ENCODE measurements at regions not wholly inside any gene's neighbourhood (a gene's known extent, or its start where the extent isn't known, plus 50 kb on each side); places are given as distances from the start of the nearest gene placed in this dataset.
A peak's percentile ranks its signal among the peaks of the same experiment; 100 is the strongest.

DNA sequence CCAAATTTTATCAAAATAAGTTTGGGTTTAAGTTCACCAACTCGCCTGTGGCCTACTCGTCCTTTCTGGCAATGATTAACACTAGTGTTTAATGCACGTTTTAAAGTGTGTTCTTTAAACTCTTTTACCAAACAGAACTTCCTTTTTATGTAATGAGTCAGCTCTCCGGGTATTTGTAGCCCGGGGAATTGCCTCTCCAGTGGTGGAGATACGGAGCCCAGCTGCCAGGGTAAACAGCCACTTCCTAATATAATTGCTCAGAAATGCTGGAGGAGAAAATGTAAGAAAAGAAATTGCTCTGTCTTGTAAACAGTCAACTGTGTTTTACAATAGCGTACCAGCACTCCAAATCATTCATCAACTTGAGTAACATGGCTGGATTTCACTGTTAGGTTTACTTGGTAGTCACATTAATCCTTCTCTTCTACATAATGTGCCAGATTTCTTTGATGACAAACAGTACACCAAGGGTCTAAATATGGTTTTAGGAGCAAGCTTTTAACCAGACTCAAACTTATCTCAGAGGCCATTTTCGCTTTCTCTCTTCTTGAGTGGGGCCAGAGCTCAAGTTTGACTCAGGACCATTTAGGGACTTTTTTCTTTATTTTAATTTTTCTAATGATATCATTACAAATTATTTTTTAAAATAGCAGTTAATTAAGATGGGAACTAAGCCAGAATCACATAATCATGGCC is 101.2 kb upstream of the SLC38A2 start:
- no peaks in the 10 kb centered on the region for H3K9me3 ChIP-seq (ENCODE audit: insufficient read depth in 2 of 2, low read depth in 1 of 2, low read length in 1 of 2)
- H3K18ac ChIP-seq (ENCODE audit: extremely low read depth, low read length) = 0 out of 2 replicates have a peak overlapping the region, but pooled peaks have one; percentile 51
- no peak overlapping the region for H4K5ac ChIP-seq (ENCODE audit: insufficient read length, low read depth, low read length)
- POLR2A ChIA-PET (ENCODE audit: partially characterized antibody) = interaction anchor here (0.7 to 1.1 kb wide), 2 partner anchors 101 to 204 kb away, joined by 3 read pairs; partner anchors contain the start of gene SLC38A2
- H4K8ac ChIP-seq (ENCODE audit: extremely low read depth, insufficient read depth, low read length) = no peak overlapping the region
- no peak overlapping the region for H2AK5ac ChIP-seq (ENCODE audit: low read depth, low read length)
- no peak overlapping the region for H2BK20ac ChIP-seq (ENCODE audit: low read length)
- no peak overlapping the region for H2BK120ac ChIP-seq (replicated peaks; ENCODE audit: low read depth, low read length)
- FAIRE-seq = no peak
- no peak overlapping the region for H3K9ac ChIP-seq (replicated peaks in 1 of 4; ENCODE audit: extremely low read depth in 1 of 4, low read depth in 3 of 4, low read length in 3 of 4)
- CTCF ChIA-PET (ENCODE audit: partially characterized antibody) = interaction anchor here (1.1 kb wide), 1 partner anchor 188 kb away, joined by 5 read pairs; no protein-coding TSS in a partner anchor
- H3K27ac ChIP-seq (ENCODE audit: low read depth, low read length) = no peak overlapping the region
- WGBS, 2 experiments (ENCODE audit: extremely low coverage in 1 of 2, insufficient coverage in 1 of 2, insufficient read length in 1 of 2, insufficient replicate concordance in 2 of 2, low coverage in 1 of 2, low lambda C conversion rate in 2 of 2, missing lambda C conversion rate in 1 of 2) = 71% methylated on average over 8 of the region's 8 CpGs; no CpG with 5 or more reads in 1 of the 2 experiments
- H3K4me1 ChIP-seq (replicated peaks in 1 of 4; ENCODE audit: control insufficient read depth in 3 of 4, insufficient read depth in 4 of 4, low read length in 3 of 4) = peaks cover 0 to 5% (median 2%) of the 10 kb centered on the region in 4 experiments; a peak in 3 of 7 replicates
- no peaks in the 10 kb centered on the region for H3K36me3 ChIP-seq (ENCODE audit: control insufficient read depth in 2 of 4, insufficient read depth in 4 of 4, low read length in 3 of 4)
- H3K14ac ChIP-seq (ENCODE audit: insufficient read length) = no peak overlapping the region
- no peak overlapping the region for H3K56ac ChIP-seq (replicated peaks; ENCODE audit: insufficient read length, low read depth, low read length)
- no peaks in the 10 kb centered on the region for H4K20me1 ChIP-seq (replicated peaks in 1 of 2; ENCODE audit: control insufficient read depth in 1 of 2, insufficient read depth in 2 of 2, low read length in 2 of 2)
- H3K23me2 ChIP-seq (ENCODE audit: low read depth, low read length) = no peaks in the 10 kb centered on the region
- H3K23ac ChIP-seq (ENCODE audit: insufficient read length) = no peak overlapping the region
- DNase-seq (ENCODE audit: low read depth in 1 of 2, low spot score in 2 of 2) = no peak
- no peak overlapping the region for H3K4me3 ChIP-seq (ENCODE audit: extremely low read depth in 1 of 4, insufficient read depth in 2 of 4, low read depth in 3 of 4, low read length in 4 of 4)
- no peaks in the 10 kb centered on the region for H3K79me1 ChIP-seq (ENCODE audit: low read depth, low read length)
- no peaks in the 10 kb centered on the region for H3K27me3 ChIP-seq (replicated peaks in 1 of 4; ENCODE audit: control insufficient read depth in 3 of 4, extremely low read depth in 1 of 4, insufficient read depth in 3 of 4, low read length in 3 of 4)
- H2AFZ ChIP-seq (ENCODE audit: low read length) = peak overlapping the region; percentile 47; the same call in 1 of the 2 replicates
- H3K4ac ChIP-seq (replicated peaks; ENCODE audit: insufficient read length, low read depth, low read length) = no peak overlapping the region
- no peaks in the 10 kb centered on the region for H3K79me2 ChIP-seq (ENCODE audit: control insufficient read depth in 1 of 2, insufficient read depth in 2 of 2, low read length in 2 of 2)
- H2BK15ac ChIP-seq (ENCODE audit: low read length) = no peak overlapping the region
- no peak overlapping the region for H2BK12ac ChIP-seq (ENCODE audit: low read depth, low read length)
- no peak overlapping the region for H2BK5ac ChIP-seq (ENCODE audit: low read depth, low read length)
- no peak overlapping the region for H3K4me2 ChIP-seq (ENCODE audit: insufficient read depth in 1 of 2, low read depth in 2 of 2, low read length in 2 of 2)
- no peak overlapping the region for H4K91ac ChIP-seq (replicated peaks; ENCODE audit: insufficient read length, low read length)
- TF ChIP-seq SP1 (IDR thresholded peaks at IDR 0.05; ENCODE audit: low read depth, low read length) (no peak), NANOG (IDR thresholded peaks at IDR 0.05; ENCODE audit: insufficient read depth, low read depth, low read length, poor library complexity, severe bottlenecking) (no peak), CBX8 (IDR thresholded peaks at IDR 0.05; ENCODE audit: borderline replicate concordance, low read depth, low read length) (no peak), TAF1 (IDR thresholded peaks at IDR 0.05; ENCODE audit: low read depth, low read length) (no peak), KDM5A (IDR thresholded peaks at IDR 0.05; ENCODE audit: low read length) (no peak), SIN3A (conservative IDR thresholded peaks at IDR 0.05 in 1 of 2, IDR thresholded peaks at IDR 0.05 in 1 of 2; ENCODE audit: low read depth in 1 of 2, low read length in 2 of 2) (no peak), SAP30 (IDR thresholded peaks at IDR 0.05; ENCODE audit: insufficient read depth, insufficient replicate concordance, low read length) (no peak), RNF2 (IDR thresholded peaks at IDR 0.05; ENCODE audit: borderline replicate concordance, low read depth, low read length, missing control alignments, poor library complexity, severe bottlenecking) (no peak), JUN (IDR thresholded peaks at IDR 0.05; ENCODE audit: low read depth, low read length) (no peak)
- TF ChIP-seq, protein P1, sequence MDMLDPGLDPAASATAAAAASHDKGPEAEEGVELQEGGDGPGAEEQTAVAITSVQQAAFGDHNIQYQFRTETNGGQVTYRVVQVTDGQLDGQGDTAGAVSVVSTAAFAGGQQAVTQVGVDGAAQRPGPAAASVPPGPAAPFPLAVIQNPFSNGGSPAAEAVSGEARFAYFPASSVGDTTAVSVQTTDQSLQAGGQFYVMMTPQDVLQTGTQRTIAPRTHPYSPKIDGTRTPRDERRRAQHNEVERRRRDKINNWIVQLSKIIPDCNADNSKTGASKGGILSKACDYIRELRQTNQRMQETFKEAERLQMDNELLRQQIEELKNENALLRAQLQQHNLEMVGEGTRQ (IDR thresholded peaks at IDR 0.05; ENCODE audit: low read length) = no peak
